ENCODE measurements at regions not wholly inside any gene's neighbourhood (a gene's known extent, or its start where the extent isn't known, plus 50 kb on each side); places are given as distances from the start of the nearest gene placed in this dataset.
A peak's percentile ranks its signal among the peaks of the same experiment; 100 is the strongest.

- peaks cover 19 to 27% of the 10 kb centered on the region in 2 donors for H3K4me1 ChIP-seq (replicated peaks in 1 of 2)
- in situ Hi-C loops (cut with MboI; ENCODE audit: low pct_unique_long_range_greater_than_20kb in 2 of 9, low sequenced_read_pairs in 9 of 9, unreplicated experiment in 9 of 9) = no loop called here
- H3K27ac ChIP-seq = peak overlapping the region in 1 of 2 donors; percentile 76
- WGBS, 10 experiments = 0 to 78% (median 50%) methylated on average over 1 of the region's 1 CpG; no CpG with 5 or more reads in 5 of the 10 experiments
- ATAC-seq (replicated peaks in 6 of 8) = peak in 3 of 8 experiments; percentile 18 to 59 (median 33)
- H3K4me3 ChIP-seq = no peak overlapping the region
Measured at GRCh38 chr14:76583174-76583573, 178.1 kb upstream of the VASH1 start.

DNA sequence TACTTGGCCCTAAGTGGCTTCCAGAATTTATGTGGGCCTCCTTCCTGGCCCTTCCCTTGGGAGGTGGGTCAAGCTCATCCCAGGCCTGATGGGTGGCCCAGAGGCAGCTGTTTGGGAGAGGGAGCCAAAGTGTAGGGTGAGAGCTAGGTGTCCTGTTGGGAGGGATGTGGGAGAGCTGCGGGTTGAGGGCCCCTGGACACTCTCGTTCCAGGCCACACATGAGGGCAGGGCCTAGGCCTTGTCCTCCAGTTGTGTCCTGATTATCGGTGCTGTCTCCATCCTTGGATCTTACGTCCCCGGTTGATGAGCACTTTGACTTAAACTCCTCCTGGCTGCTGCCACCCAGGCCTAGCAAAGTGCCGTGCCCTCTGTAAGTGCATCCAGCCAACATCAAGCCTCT is 177.5 kb upstream of the VASH1 start:
- whole genome bisulfite sequencing, 10 experiments = 73 to 100% (median 91%) methylated on average over 1 to 6 of the region's 6 CpGs; no CpG with 5 or more reads in 6 of the 10 experiments

DNA sequence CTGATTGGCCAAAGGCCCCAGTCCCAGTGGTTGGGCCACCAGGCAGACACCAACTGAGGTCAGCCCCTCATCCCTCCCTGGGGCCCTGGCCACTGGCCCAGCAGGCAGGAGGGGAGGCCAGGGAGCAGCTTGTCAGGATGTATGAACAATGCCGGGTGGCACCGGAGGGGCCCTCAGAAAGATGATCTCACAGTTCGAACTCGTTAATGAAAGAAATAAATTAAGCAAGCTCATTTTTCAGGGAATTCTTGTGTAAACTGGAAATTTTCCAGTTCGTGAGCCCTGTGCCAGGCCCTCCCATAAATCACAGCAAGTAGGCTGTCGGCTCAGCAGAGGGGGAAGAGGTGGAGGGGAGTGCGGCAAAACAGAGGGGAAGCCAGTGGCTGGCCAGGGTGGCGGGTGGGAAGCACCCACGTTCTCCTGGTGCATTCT is 177.0 kb upstream of the VASH1 start:
- no peak overlapping the region for H3K4me3 ChIP-seq
- H3K27ac ChIP-seq = peak overlapping the region; percentile 60 to 76
- in situ Hi-C loops (cut with MboI; ENCODE audit: low pct_unique_long_range_greater_than_20kb in 2 of 9, low sequenced_read_pairs in 9 of 9, unreplicated experiment in 9 of 9) = no loop called here
- 0 to 68% (median 12%) methylated on average over 2 to 6 of the region's 9 CpGs; no CpG with 5 or more reads in 4 of the 10 experiments for WGBS, 10 experiments
- peak in 5 of 8 experiments; percentile 96 to 98 (median 97) for ATAC-seq (replicated peaks in 6 of 8)
- H3K4me1 ChIP-seq (replicated peaks in 1 of 2) = peaks cover 19 to 27% of the 10 kb centered on the region in 2 donors

More for the DNA sequence above, 177.5 kb upstream of the VASH1 start:
- ATAC-seq (replicated peaks in 6 of 8) = no peak
- H3K4me3 ChIP-seq = no peak overlapping the region
- in situ Hi-C loops (cut with MboI; ENCODE audit: low pct_unique_long_range_greater_than_20kb in 2 of 9, low sequenced_read_pairs in 9 of 9, unreplicated experiment in 9 of 9) = no loop called here
- H3K4me1 ChIP-seq (replicated peaks in 1 of 2) = peaks cover 19 to 27% of the 10 kb centered on the region in 2 donors
- H3K27ac ChIP-seq = peak overlapping the region; percentile 60 to 76

DNA sequence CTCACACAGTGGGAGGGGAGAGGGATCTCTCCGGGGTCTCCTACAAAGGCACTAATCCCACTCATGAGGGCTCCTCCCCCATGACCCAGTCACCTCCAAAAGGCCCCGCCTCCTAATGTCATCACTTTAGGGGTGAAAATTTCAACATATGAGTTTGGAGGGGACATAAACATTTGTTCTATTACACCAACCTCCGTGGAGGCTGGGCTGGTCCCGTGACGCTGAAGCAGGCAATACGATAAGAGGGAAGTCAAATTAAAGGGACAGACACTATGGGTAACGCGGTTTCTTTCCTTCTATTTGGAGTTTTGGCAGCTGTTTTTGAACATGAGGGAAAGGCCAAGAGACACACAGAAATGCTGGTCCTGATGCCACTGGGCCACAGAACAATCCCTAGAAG is 175.7 kb upstream of the VASH1 start:
- H3K4me3 ChIP-seq = no peak overlapping the region
- ATAC-seq (replicated peaks in 6 of 8) = no peak
- no peak overlapping the region for H3K27ac ChIP-seq
- in situ Hi-C loops (cut with MboI; ENCODE audit: low pct_unique_long_range_greater_than_20kb in 2 of 9, low sequenced_read_pairs in 9 of 9, unreplicated experiment in 9 of 9) = no loop called here
- H3K4me1 ChIP-seq (replicated peaks in 1 of 2) = peaks cover 19 to 27% of the 10 kb centered on the region in 2 donors
- 10 to 100% (median 73%) methylated on average over 2 to 6 of the region's 8 CpGs; no CpG with 5 or more reads in 3 of the 10 experiments for WGBS, 10 experiments

DNA sequence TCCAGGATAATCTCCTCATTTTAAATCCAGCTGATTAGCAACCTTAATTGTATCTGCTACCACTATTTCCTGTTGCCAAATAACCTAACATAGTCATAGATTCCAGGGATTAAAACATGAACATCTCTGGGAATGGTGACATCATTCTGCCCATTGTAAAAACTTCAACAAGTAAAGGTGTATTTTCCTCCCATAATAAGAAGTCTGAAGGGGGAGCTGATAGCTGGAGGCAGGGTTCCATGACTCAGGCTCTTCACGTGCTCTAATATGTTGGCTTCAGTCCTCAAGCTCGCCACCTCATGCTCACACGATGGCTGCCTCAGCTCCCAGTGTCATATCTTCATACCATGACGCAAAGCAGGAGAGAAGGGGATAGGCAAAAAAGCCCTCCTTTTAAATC is 172.0 kb upstream of the VASH1 start:
- Histone ChIP-seq H3K27ac (no peak overlapping the region), H3K4me3 (no peak overlapping the region), H3K4me1 (replicated peaks in 1 of 2) (peaks cover 21 to 23% of the 10 kb centered on the region in 2 donors)
- WGBS, 10 experiments = 0 to 94% (median 82%) methylated on average over 1 to 3 of the region's 4 CpGs; no CpG with 5 or more reads in 4 of the 10 experiments
- in situ Hi-C loops (cut with MboI; ENCODE audit: low pct_unique_long_range_greater_than_20kb in 2 of 9, low sequenced_read_pairs in 9 of 9, unreplicated experiment in 9 of 9) = no loop called here
- ATAC-seq (replicated peaks in 6 of 8) = no peak

DNA sequence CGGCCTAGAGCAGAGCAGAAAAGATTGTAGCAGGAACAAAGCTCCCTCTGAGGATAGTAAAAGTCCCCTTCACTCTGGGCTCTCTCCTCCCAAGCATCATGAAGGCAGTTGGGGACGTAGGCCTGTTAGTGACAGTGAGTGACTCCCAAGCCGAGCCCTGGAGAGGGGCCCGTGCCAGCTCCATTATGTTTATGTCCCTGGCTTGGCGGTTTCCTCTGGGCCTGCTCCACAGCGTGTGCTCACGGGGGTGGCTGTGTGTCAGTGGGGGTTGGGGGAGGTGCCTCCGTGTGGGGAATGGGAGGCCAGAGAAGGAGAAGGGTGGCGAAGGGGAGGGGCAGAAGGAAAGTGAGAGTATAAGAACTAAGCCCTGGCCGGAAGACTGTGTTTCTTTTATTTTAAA is 170.0 kb upstream of the VASH1 start:
- H3K27ac ChIP-seq = peak overlapping the region in 1 of 2 donors; percentile 1
- H3K4me3 ChIP-seq = no peak overlapping the region
- peaks cover 11 to 13% of the 10 kb centered on the region in 2 donors for H3K4me1 ChIP-seq (replicated peaks in 1 of 2)
- peak in 5 of 8 experiments; percentile 98 to 99 (median 98) for ATAC-seq (replicated peaks in 6 of 8)
- WGBS, 10 experiments = 0 to 67% (median 24%) methylated on average over 1 to 5 of the region's 10 CpGs; no CpG with 5 or more reads in 3 of the 10 experiments
- in situ Hi-C loops (cut with MboI; ENCODE audit: low pct_unique_long_range_greater_than_20kb in 2 of 9, low sequenced_read_pairs in 9 of 9, unreplicated experiment in 9 of 9) = no loop called here

DNA sequence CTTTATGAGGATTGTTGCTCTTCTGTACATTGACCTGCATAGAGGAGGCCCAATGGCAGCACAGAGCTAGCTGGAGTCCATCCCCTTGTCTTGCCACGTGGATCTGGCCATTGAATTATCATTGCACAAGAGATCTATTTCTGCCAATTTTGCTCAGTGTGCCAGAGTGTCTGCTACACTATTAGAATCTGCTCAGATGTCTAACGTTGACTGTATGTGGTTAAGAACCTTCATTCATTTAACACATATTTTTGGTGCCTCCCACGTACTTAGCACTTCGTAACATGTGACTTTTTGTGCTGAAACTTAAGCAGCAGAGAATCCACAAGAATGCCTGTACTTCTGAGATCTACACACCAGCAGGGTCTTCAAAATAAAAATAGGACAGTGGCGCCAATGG is 166.0 kb upstream of the VASH1 start:
- 0 to 100% (median 81%) methylated on average over 1 to 5 of the region's 5 CpGs; no CpG with 5 or more reads in 1 of the 10 experiments for WGBS, 10 experiments
- Histone ChIP-seq H3K4me1 (replicated peaks in 1 of 2) (peaks cover 11 to 17% of the 10 kb centered on the region in 2 donors), H3K4me3 (no peak overlapping the region), H3K27ac (no peak overlapping the region)
- in situ Hi-C loops (cut with MboI; ENCODE audit: low pct_unique_long_range_greater_than_20kb in 2 of 9, low sequenced_read_pairs in 9 of 9, unreplicated experiment in 9 of 9) = no loop called here
- no peak for ATAC-seq (replicated peaks in 6 of 8)

DNA sequence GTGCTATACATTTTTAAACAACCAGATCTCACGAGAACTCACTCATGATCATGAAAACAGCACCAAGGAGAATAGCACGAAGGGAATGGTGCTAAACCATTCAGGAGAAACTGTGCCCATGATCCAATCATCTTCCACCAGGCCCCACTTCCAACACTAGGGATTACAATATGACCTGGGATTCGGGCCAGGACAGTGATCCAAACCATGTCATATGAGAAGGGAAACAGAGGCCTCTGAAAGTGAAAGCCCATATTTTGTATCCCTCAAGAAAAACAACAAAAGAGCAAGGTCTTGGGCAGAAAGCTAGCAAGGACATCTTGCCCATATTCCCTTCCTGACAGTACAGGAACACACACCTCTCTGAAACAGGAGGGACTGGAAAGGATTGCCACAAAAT is 163.9 kb upstream of the VASH1 start:
- 0 to 100% (median 95%) methylated on average over 1 to 3 of the region's 3 CpGs; no CpG with 5 or more reads in 5 of the 10 experiments for WGBS, 10 experiments
- in situ Hi-C loops (cut with MboI; ENCODE audit: low pct_unique_long_range_greater_than_20kb in 2 of 9, low sequenced_read_pairs in 9 of 9, unreplicated experiment in 9 of 9) = no loop called here
- Histone ChIP-seq H3K27ac (no peak overlapping the region), H3K4me1 (replicated peaks in 1 of 2) (peaks cover 0 to 5% of the 10 kb centered on the region in 2 donors), H3K4me3 (no peak overlapping the region)
- no peak for ATAC-seq (replicated peaks in 6 of 8)

DNA sequence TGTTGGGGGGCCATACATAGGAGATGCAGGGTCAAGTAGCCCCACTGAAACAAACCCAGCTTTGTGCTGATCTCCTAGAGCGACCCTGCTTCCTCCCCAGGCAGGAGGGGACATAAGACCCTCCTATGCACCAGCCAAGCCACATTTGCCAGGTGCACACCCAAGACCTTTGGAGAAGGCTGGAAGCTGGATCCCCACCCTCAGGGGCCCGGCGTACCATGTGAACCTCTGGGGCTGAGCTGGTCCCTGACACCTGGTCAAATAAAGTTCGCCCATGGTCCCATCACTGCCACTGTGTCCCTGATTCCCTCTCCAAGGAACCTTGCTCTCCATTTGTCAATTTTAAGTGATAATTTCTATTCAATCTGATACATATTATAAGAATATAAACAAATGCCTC is 162.1 kb upstream of the VASH1 start:
- Histone ChIP-seq H3K27ac (no peak overlapping the region), H3K4me3 (no peak overlapping the region), H3K4me1 (replicated peaks in 1 of 2) (peaks cover 0 to 5% of the 10 kb centered on the region in 2 donors)
- no peak for ATAC-seq (replicated peaks in 6 of 8)
- WGBS, 10 experiments = 40 to 100% (median 92%) methylated on average over 1 to 4 of the region's 4 CpGs; no CpG with 5 or more reads in 3 of the 10 experiments
- in situ Hi-C loops (cut with MboI; ENCODE audit: low pct_unique_long_range_greater_than_20kb in 2 of 9, low sequenced_read_pairs in 9 of 9, unreplicated experiment in 9 of 9) = no loop called here

- peaks cover 0 to 5% of the 10 kb centered on the region in 2 donors for H3K4me1 ChIP-seq (replicated peaks in 1 of 2)
- no peak overlapping the region for H3K4me3 ChIP-seq
- no peak for ATAC-seq (replicated peaks in 6 of 8)
- WGBS, 10 experiments = 21 to 100% (median 47%) methylated on average over 1 to 7 of the region's 13 CpGs; no CpG with 5 or more reads in 4 of the 10 experiments
- no peak overlapping the region for H3K27ac ChIP-seq
- in situ Hi-C loops (cut with MboI; ENCODE audit: low pct_unique_long_range_greater_than_20kb in 2 of 9, low sequenced_read_pairs in 9 of 9, unreplicated experiment in 9 of 9) = no loop called here
Measured at GRCh38 chr14:76599559-76600287, 161.5 kb upstream of the VASH1 start.

DNA sequence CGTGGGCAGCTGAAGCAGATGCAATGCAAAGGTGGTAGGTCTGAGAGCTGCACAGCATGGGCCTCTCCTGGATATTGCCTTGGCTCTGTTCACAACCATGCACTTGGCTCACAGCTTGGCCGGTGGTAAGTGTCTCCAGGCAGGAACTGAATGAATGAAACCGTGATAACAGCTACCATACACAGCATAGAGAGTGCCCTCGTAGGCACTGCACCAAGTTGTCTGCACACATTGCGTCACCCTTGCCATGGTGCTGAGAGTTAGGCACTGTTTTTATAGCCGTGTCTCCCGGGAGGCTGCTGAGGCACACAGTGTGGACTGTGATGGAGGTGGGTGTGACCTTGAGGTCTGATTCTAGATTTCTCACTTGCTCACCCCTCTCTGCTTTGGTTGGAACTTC is 157.6 kb upstream of the VASH1 start:
- in situ Hi-C loops (cut with MboI; ENCODE audit: low pct_unique_long_range_greater_than_20kb in 2 of 9, low sequenced_read_pairs in 9 of 9, unreplicated experiment in 9 of 9) = no loop called here
- Histone ChIP-seq H3K4me3 (no peak overlapping the region), H3K4me1 (replicated peaks in 1 of 2) (peaks cover 0 to 1% of the 10 kb centered on the region in 2 donors), H3K27ac (no peak overlapping the region)
- ATAC-seq (replicated peaks in 6 of 8) = peak in 1 of 8 experiments; percentile 16
- WGBS, 10 experiments = 17 to 100% (median 93%) methylated on average over 1 to 5 of the region's 7 CpGs; no CpG with 5 or more reads in 2 of the 10 experiments

DNA sequence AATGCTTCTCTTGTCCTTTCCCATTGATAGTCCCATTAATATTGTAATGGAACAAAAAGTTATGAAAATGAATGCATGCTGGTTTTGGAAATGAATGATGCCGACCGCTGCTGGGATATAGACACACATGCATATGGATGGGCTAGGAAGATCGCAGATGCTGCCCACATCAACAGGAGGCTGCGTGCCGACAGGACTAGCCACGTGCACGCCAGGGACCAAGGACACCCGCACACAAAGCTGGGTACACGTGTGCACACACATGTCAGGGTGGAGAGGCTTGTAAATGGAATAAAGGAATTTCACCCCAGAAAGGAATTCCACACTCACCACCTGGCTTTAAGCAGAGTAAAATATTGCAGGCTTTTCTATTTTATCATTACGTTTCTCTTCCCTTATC is 153.8 kb upstream of the VASH1 start:
- H3K4me3 ChIP-seq = no peak overlapping the region
- peak in 2 of 8 experiments; percentile 23 to 56 for ATAC-seq (replicated peaks in 6 of 8)
- WGBS, 10 experiments = 0 to 92% (median 84%) methylated on average over 1 to 8 of the region's 10 CpGs; no CpG with 5 or more reads in 4 of the 10 experiments
- in situ Hi-C loops (cut with MboI; ENCODE audit: low pct_unique_long_range_greater_than_20kb in 2 of 9, low sequenced_read_pairs in 9 of 9, unreplicated experiment in 9 of 9) = no loop called here
- H3K27ac ChIP-seq = no peak overlapping the region
- H3K4me1 ChIP-seq (replicated peaks in 1 of 2) = no peaks in the 10 kb centered on the region

- no peak for ATAC-seq (replicated peaks in 6 of 8)
- Histone ChIP-seq H3K4me3 (no peak overlapping the region), H3K4me1 (replicated peaks in 1 of 2) (peaks cover 9 to 11% of the 10 kb centered on the region in 2 donors), H3K27ac (no peak overlapping the region)
- 0 to 53% (median 17%) methylated on average over 1 to 5 of the region's 5 CpGs; no CpG with 5 or more reads in 1 of the 10 experiments for WGBS, 10 experiments
- in situ Hi-C loops (cut with MboI; ENCODE audit: low pct_unique_long_range_greater_than_20kb in 2 of 9, low sequenced_read_pairs in 9 of 9, unreplicated experiment in 9 of 9) = no loop called here
Measured at GRCh38 chr14:76612654-76613053, 148.6 kb upstream of the VASH1 start.

All from motor neuron (in vitro differentiated cells).